Right ventricle myocardium inferior (tissue), 1 donor: ENCODE measurements at regions not wholly inside any gene's neighbourhood (a gene's known extent, or its start where the extent isn't known, plus 50 kb on each side); places are given as distances from the start of the nearest gene placed in this dataset.

Experiments
- ATAC-seq: fragments of 200-7000 bp; cut with Tn5 transposase; one replicate; pipeline ENCODE4 v1.9.1; 2020; ENCODE audit warnings: mild to moderate bottlenecking, moderate library complexity
- DNase-seq: peaks from one replicate; pipeline ENCODE4 v3.0.0; 2021; ENCODE audit errors: missing footprints
- intact Hi-C: fragments of 100-400 bp; cut with DNase I; formaldehyde crosslinking; loops from one replicate; pipeline ENCODE4 v1.11.0; 2022
- donor health status: DM: no; HTN: yes; CAD: no; lungs with severe emphysema.

GRCh38 chr17:36743130-36743529 lies 141.7 kb downstream of the MRM1 start:
- no peak for ATAC-seq
- intact Hi-C loops, result no loop called here
- DNase-seq, result no peak

GRCh38 chr17:36746381-36747053 lies 145.1 kb downstream of the MRM1 start:
- intact Hi-C loops, result no loop called here
- ATAC-seq (no peak), DNase-seq (no peak)

GRCh38 chr17:36747861-36748260 lies 146.5 kb downstream of the MRM1 start:
- ATAC-seq (no peak), DNase-seq (no peak)
- intact Hi-C loops, result no loop called here

- ATAC-seq, result no peak
- intact Hi-C loops, result no loop called here
- no peak for DNase-seq
Observed at GRCh38 chr17:36748272-36748671, 146.9 kb downstream of the MRM1 start.

GRCh38 chr17:36749493-36749892 lies 148.1 kb downstream of the MRM1 start:
- no peak for DNase-seq
- intact Hi-C loops, result no loop called here
- no peak for ATAC-seq

GRCh38 chr17:36750316-36750885 lies 149.0 kb downstream of the MRM1 start:
- ATAC-seq (no peak), DNase-seq (no peak)
- intact Hi-C loops, result no loop called here

- ATAC-seq (no peak), DNase-seq (no peak)
Observed at GRCh38 chr17:36752096-36752888, 150.9 kb downstream of the MRM1 start.

GRCh38 chr17:36755586-36755985 lies 154.2 kb downstream of the MRM1 start:
- DNase-seq (no peak), ATAC-seq (no peak)
- intact Hi-C loops, result no loop called here

More at GRCh38 chr17:36752096-36752888, 150.9 kb downstream of the MRM1 start:
- intact Hi-C loops, result no loop called here

- intact Hi-C loops, result no loop called here
- no peak for ATAC-seq
- DNase-seq, result no peak
Observed at GRCh38 chr17:36756695-36757094, 155.3 kb downstream of the MRM1 start.

- ATAC-seq (no peak), DNase-seq (no peak)
- intact Hi-C loops, result no loop called here
Observed at GRCh38 chr17:36760425-36760824, 159.0 kb downstream of the MRM1 start.

- intact Hi-C loops, result no loop called here
- ATAC-seq (no peak), DNase-seq (no peak)
Observed at GRCh38 chr17:36761203-36761950, 160.0 kb downstream of the MRM1 start.

- ATAC-seq, result no peak
- no peak for DNase-seq
- intact Hi-C loops, result no loop called here
Observed at GRCh38 chr17:36765436-36766043, 164.2 kb downstream of the MRM1 start.

GRCh38 chr17:36768394-36768793 lies 167.0 kb downstream of the MRM1 start:
- DNase-seq (no peak), ATAC-seq (no peak)
- intact Hi-C loops, result no loop called here

- DNase-seq (no peak), ATAC-seq (no peak)
- intact Hi-C loops, result no loop called here
Observed at GRCh38 chr17:36773039-36773438, 164.2 kb upstream of the LHX1 start.

GRCh38 chr17:36777118-36777517 lies 160.2 kb upstream of the LHX1 start:
- intact Hi-C loops, result no loop called here
- no peak for ATAC-seq
- no peak for DNase-seq

- DNase-seq (no peak), ATAC-seq (no peak)
- intact Hi-C loops, result no loop called here
Observed at GRCh38 chr17:36778448-36778847, 158.8 kb upstream of the LHX1 start.

- ATAC-seq (no peak), DNase-seq (no peak)
- intact Hi-C loops, result no loop called here
Observed at GRCh38 chr17:36779550-36779949, 157.7 kb upstream of the LHX1 start.

- no peak for ATAC-seq
- DNase-seq, result no peak
- intact Hi-C loops, result no loop called here
Observed at GRCh38 chr17:36784633-36785032, 152.6 kb upstream of the LHX1 start.

GRCh38 chr17:36786867-36787266 lies 150.4 kb upstream of the LHX1 start:
- intact Hi-C loops, result no loop called here
- no peak for ATAC-seq
- no peak for DNase-seq
